ENCODE measurements at regions not wholly inside any gene's neighbourhood (a gene's known extent, or its start where the extent isn't known, plus 50 kb on each side); places are given as distances from the start of the nearest gene placed in this dataset.

GRCh38 chr14:85085981-85086380 lies 444.0 kb upstream of the FLRT2 start:
- no peaks in the 10 kb centered on the region for H3K36me3 ChIP-seq (ENCODE audit: control insufficient read depth, insufficient read depth, low read length)
- no peak for TF ChIP-seq CTCF (IDR thresholded peaks at IDR 0.05)
- Mint-ChIP-seq H3K9me3 (peaks cover 4 to 5% of the 10 kb centered on the region in 2 donors), H3K4me3 (no peak overlapping the region), H3K27ac (no peak overlapping the region), H3K36me3 (no peaks in the 10 kb centered on the region), H3K27me3 (ENCODE audit: low read depth in 2 of 2) (no peaks in the 10 kb centered on the region), H3K4me1 (no peaks in the 10 kb centered on the region)
- H3K9me3 ChIP-seq (ENCODE audit: control insufficient read depth, insufficient read depth, low read length) = no peaks in the 10 kb centered on the region
- no peak overlapping the region for H3K4me3 ChIP-seq (ENCODE audit: low read length)
- no peak overlapping the region for H3K27ac ChIP-seq (ENCODE audit: low read length)
- no peaks in the 10 kb centered on the region for H3K4me1 ChIP-seq (ENCODE audit: control insufficient read depth, insufficient read depth, low read length)
- ATAC-seq (no peak), DNase-seq (no peak)
- intact Hi-C loops (cut with micrococcal nuclease) = no loop called here
- H3K27me3 ChIP-seq (ENCODE audit: control insufficient read depth, insufficient read depth, low read length) = no peaks in the 10 kb centered on the region

DNA sequence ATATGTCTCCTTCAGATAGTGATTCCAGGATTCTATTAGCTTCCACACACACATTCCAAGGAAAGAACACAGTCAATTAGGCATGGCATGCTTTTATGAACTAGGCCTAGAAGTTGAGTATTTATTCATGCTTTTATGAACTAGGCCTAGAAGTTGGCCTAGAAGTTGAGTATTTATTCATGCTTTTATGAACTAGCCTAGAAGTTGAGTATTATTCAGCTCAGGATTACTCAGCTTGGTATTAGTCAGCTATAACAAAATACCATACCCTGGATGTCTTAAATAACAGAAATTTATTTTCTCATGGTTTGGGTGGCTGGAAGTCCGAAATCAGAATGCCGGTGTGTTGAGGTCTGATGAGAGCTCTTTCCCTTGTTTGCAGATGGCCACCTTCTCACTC lies 442.7 kb upstream of the FLRT2 start:
- intact Hi-C loops (cut with micrococcal nuclease) = no loop called here
- H3K4me1 Mint-ChIP-seq = no peaks in the 10 kb centered on the region
- Histone ChIP-seq H3K4me1 (ENCODE audit: control insufficient read depth, insufficient read depth, low read length) (no peaks in the 10 kb centered on the region), H3K36me3 (ENCODE audit: control insufficient read depth, insufficient read depth, low read length) (no peaks in the 10 kb centered on the region), H3K27ac (ENCODE audit: low read length) (no peak overlapping the region), H3K4me3 (ENCODE audit: low read length) (no peak overlapping the region), H3K9me3 (ENCODE audit: control insufficient read depth, insufficient read depth, low read length) (no peaks in the 10 kb centered on the region), H3K27me3 (ENCODE audit: control insufficient read depth, insufficient read depth, low read length) (no peaks in the 10 kb centered on the region)
- no peak for TF ChIP-seq CTCF (IDR thresholded peaks at IDR 0.05)
- no peak overlapping the region for H3K4me3 Mint-ChIP-seq
- peaks cover 0 to 5% of the 10 kb centered on the region in 2 donors for H3K9me3 Mint-ChIP-seq
- no CpG with 5 or more reads among the region's 2 CpGs for WGBS (ENCODE audit: insufficient coverage)
- ATAC-seq (no peak), DNase-seq (no peak)
- H3K36me3 Mint-ChIP-seq = no peaks in the 10 kb centered on the region
- no peak overlapping the region for H3K27ac Mint-ChIP-seq
- no peaks in the 10 kb centered on the region for H3K27me3 Mint-ChIP-seq (ENCODE audit: low read depth in 2 of 2)

DNA sequence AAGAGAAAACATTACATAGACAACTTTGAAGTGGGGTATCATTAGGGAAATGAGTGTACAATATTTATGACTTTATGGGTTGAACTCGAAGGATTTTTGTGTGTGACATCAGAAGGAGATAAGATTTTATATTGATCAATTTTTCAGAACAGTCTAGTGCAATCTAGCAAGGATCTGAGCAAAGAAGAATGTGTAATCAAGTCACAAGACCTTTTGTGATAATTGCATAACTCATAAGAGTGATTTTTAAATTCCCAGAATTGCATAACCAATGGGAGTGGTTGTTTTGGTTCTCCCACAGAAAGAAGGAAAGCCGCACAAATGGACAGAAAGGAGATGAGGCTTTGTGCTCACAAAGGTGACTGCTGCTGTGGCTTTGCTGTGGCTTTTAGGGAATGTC lies 441.8 kb upstream of the FLRT2 start:
- H3K9me3 ChIP-seq (ENCODE audit: control insufficient read depth, insufficient read depth, low read length) = no peaks in the 10 kb centered on the region
- no peaks in the 10 kb centered on the region for H3K4me1 ChIP-seq (ENCODE audit: control insufficient read depth, insufficient read depth, low read length)
- Mint-ChIP-seq H3K27ac (no peak overlapping the region), H3K9me3 (peaks cover 0 to 5% of the 10 kb centered on the region in 2 donors), H3K27me3 (ENCODE audit: low read depth in 2 of 2) (no peaks in the 10 kb centered on the region), H3K36me3 (no peaks in the 10 kb centered on the region), H3K4me1 (no peaks in the 10 kb centered on the region), H3K4me3 (no peak overlapping the region)
- WGBS (ENCODE audit: insufficient coverage) = 80% methylated on average over 2 of the region's 2 CpGs
- H3K27me3 ChIP-seq (ENCODE audit: control insufficient read depth, insufficient read depth, low read length) = no peaks in the 10 kb centered on the region
- no peaks in the 10 kb centered on the region for H3K36me3 ChIP-seq (ENCODE audit: control insufficient read depth, insufficient read depth, low read length)
- H3K27ac ChIP-seq (ENCODE audit: low read length) = no peak overlapping the region
- no peak for DNase-seq
- no peak for TF ChIP-seq CTCF (IDR thresholded peaks at IDR 0.05)
- no peak for ATAC-seq
- intact Hi-C loops (cut with micrococcal nuclease) = no loop called here
- no peak overlapping the region for H3K4me3 ChIP-seq (ENCODE audit: low read length)

DNA sequence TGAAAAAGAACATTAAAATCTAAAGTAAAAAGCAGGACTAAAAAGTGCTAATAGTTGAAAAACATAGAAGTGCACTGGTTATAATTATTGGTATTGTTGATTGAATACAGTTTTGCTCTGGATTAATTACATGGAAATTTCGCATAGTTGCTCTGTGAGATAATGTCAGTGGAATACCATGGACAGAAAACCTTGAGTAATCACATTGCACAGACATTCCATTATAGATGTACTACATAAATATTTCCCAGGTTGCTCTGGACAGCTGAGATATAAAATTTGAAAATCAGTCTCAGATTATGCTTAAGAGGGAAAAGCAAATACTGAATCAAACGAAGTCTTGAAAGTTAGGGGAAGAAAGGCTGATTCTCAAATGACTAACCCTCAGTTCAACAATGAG lies 439.3 kb upstream of the FLRT2 start:
- Mint-ChIP-seq H3K9me3 (peaks cover 0 to 5% of the 10 kb centered on the region in 2 donors), H3K36me3 (no peaks in the 10 kb centered on the region), H3K27me3 (ENCODE audit: low read depth in 2 of 2) (no peaks in the 10 kb centered on the region), H3K27ac (no peak overlapping the region), H3K4me3 (no peak overlapping the region), H3K4me1 (no peaks in the 10 kb centered on the region)
- Histone ChIP-seq H3K36me3 (ENCODE audit: control insufficient read depth, insufficient read depth, low read length) (no peaks in the 10 kb centered on the region), H3K27ac (ENCODE audit: low read length) (no peak overlapping the region), H3K9me3 (ENCODE audit: control insufficient read depth, insufficient read depth, low read length) (no peaks in the 10 kb centered on the region), H3K27me3 (ENCODE audit: control insufficient read depth, insufficient read depth, low read length) (no peaks in the 10 kb centered on the region), H3K4me3 (ENCODE audit: low read length) (no peak overlapping the region), H3K4me1 (ENCODE audit: control insufficient read depth, insufficient read depth, low read length) (no peaks in the 10 kb centered on the region)
- intact Hi-C loops (cut with micrococcal nuclease) = no loop called here
- TF ChIP-seq CTCF (IDR thresholded peaks at IDR 0.05) = no peak
- no CpG with 5 or more reads among the region's 2 CpGs for WGBS (ENCODE audit: insufficient coverage)
- DNase-seq = no peak
- no peak for ATAC-seq

All from natural killer cell (primary cell).